GM19463 (cell line): ENCODE measurements at regions not wholly inside any gene's neighbourhood (a gene's known extent, or its start where the extent isn't known, plus 50 kb on each side); places are given as distances from the start of the nearest gene placed in this dataset.

ENCODE experiments used
- ATAC-seq: cut with Tn5 transposase; IDR thresholded peaks from one replicate; pipeline ENCODE4 v1.9.1; 2021; ENCODE audit warnings: mild to moderate bottlenecking, moderate library complexity; ENCODE audit not compliant: unreplicated experiment

DNA sequence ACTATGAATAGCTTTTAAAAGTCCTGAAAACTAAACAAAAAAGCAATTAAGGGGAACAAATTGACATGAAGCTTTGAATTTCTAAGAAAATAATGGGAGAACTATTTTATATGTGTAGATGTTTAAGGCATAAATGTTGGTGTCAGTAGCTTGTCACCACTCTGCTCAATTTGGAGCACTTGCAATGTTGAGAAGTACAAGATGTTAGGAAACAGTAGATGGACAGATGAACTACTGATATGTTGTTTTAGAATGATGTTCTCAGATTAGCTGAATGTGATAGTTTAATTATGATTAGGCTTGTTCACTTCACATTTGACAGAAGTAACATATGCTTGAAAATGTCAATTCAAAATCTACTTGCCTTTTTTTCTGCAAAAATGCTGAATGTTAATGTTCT, 525.7 kb upstream of the IGFBP7 start:
- ATAC-seq = no peak

DNA sequence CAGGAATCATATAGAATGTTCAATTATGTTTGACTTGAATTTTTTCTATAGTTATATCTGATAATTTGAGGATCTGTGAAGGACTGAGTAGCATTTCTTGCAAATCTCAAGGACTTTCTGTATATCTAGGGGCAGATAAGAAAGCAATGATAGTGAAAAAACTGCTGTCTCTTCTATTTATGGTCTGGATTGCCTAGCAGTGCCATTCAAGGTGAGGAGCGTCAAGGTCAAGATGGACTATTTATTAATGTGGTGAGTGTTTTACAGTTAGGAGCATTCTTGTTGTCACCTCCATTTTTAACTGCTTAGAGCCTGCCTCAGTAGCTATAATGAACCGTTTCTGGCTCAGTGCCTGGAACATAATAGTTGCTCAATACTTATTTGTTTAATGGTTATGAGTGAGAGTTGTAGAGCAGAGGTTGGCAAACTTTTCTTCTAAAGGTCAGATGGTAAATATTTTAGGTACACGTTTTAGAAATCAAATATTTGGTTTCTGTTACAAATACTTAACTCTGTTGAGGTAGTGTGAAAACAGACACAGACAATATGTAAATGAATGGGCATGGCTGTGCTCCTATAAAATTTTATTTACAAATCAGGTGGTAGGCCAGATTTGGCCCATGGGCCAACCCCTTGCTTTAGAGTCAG, 523.2 kb upstream of the IGFBP7 start:
- ATAC-seq = no peak

DNA sequence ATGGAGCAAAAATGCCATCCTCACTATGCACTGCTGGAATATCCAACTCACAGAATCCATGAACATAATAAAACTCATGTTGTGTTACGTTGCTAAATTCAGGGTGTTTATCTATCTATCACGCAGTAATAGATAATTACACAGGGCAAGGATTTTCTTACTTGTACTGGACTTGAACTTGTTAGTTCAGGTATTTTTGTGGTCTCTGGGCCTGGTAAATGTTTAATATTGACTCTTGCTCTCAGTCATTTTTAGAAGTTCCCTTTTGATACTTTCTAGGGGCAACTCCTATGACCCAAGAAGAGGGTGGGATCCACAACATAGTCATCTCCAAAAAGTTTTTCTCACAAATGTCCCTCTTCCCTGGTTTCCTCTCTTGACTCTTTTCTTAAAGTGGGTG, 522.4 kb upstream of the IGFBP7 start:
- ATAC-seq = no peak

DNA sequence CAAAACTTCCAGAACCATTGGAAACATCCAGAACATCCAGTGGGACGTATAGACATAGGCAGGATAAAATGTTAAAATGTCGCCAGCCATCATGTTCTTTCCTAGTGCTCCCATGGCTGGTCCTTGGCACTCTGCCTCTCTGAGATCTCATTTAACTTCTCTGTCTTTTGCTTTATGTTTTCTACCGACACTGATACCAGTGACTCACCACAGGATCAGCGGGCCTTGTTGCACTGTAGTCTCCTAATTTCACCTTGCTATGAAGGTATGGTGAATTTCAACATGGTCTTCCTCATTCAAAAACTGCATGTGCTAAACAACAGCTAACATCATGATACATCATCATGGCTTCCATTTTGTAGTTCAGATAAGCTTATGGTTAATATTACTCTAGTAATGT, 521.0 kb upstream of the IGFBP7 start:
- ATAC-seq = no peak

DNA sequence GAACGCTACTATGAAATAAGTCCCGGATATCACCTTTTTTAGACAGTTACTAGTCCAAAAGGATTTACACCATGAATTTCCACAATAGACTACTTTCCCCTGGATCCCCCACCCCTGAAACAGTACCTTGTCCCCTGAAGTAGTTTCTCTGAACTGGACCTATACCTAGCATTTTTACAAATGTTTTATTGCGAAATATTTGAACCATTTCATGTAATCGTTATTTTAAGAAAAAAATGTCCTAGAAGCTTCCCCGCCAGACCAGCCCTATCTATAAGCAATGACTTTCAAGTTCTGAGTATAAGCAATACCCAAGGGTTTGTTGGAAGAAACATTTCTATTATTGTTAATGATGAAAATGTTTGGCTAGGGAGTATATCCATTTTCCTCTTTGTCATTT, 517.8 kb upstream of the IGFBP7 start:
- ATAC-seq = no peak

DNA sequence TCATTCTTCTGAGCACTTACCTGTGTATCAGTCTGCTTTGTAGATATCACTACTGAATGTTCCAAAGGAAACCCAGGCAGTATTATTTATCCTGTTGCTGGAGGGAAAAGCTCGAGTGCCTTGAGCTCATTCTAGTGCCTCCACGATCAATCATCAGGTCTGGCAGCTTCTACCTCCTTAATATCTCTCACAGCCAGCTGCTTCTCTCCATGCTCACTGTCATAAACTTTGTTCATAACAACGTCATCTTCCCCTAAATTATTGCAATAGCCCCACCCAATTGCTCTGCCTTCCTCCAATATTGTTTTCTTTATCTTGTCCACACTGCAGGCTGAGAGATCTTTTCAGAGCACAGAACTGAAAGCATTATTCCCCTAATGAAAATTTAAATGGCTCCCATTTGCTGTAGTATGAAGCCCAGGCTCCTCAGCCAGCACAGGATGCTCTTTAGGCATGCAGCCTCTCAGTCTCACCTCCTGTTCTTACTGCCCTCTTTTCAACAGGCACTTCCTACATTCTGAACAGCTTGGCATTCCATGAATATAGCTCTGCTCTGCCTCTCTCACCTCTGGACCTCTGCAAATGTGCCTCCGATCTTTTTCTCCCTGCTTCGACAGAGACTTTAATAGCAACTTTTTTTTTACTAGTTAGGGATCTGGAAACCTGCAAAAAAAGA, 504.2 kb upstream of the IGFBP7 start:
- no peak for ATAC-seq

DNA sequence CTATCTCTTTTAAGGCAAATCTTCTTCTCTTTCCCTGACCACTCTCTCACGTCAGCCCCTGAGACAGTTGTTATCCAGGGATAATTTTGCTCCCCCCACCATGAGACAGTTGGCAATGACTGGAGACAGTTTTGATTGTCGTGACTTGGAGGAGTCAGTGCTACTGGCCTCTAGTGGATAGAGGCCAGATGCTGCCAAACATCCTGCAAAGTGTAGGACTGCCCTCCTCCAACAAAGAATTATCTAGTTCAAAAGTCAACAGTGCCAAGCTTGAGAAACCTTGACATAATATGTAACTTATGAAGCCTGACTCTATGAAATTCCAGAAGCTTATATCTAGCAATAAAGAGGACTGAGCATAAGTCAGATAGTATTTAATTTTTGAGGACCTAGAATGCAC, 502.1 kb upstream of the IGFBP7 start:
- no peak for ATAC-seq

DNA sequence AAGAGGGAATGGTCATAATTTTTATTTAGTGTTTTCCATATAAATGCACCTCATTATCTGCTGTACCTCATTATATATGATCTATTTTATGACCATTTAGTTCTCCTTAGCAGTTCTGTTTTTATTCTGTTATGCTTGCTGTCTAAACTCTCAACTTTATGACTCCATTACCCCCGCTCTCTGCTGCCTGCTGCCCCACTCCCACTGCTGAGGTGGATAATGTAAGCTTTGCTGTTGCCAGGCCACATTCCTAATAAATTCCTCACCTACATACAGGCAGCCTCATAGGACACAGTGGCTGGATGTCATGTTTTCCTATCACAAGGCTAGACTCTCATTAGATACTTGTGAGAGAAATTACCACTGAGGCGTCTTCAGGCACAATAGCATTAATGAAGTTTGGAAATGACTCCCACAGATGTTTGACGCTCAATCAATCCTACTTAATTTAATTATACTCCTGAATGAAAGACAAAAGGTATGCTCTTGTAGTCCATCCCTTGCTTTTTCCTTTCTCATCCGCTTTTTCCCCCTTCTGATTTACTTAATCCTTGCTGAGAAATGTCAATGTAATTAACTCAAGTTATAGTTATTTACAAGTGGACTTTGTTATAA, 497.5 kb upstream of the IGFBP7 start:
- ATAC-seq = no peak

DNA sequence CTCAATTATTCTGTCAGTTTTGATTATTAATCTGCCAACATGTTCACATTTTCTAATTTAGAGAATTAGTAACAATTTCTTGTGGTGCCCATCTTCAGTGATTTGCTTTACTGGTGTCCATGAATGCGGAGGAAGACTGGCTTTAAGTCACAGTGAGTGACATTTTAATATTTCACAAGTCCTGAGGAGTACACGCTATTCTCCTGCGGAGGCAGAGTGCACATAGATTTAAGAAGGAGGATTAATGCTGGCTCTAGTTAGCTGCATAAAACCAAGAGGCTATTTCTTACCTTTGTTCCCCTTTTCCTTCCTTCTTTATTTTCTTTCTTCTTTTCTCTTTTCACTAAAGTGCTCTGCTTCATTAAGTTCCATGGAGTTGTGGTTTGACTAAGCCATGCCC, 495.2 kb upstream of the IGFBP7 start:
- no peak for ATAC-seq

DNA sequence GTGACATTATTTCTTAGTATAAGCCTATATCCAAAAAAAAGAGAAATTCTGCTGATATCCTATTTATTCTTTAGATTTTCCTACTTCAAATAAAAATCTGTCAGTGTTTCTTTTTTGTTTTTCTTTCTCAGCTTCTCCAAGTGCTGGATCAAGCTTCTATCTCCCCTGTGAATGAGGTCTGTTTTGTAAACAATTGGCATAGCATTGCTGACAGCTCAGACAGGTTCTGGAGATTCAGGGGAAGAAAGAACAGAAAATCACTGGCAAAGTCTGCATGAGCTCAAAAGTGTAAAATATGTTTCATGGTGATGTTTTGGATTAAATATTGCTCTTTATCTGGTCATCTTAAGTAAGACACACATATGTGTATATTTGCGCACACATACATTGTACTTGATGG, 492.0 kb upstream of the IGFBP7 start:
- no peak for ATAC-seq

DNA sequence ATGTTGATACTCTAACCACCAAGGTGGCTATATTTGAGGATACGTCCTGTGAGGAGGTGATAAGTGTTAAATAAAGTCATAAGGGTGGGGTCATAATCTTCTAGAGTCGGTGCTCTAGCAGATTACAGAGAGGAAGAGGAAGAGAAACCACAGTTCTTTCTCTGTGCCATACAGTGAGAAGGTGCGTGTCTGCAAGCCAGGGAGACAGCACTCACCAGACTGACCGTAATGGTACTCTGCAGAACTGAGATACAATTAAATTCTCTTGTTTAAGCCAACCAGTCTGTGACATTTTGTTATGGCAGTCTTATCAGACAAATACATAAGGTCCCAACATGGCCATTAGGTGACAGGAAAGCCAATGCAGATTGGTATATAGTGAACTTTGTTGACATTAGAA, 480.9 kb upstream of the IGFBP7 start:
- no peak for ATAC-seq

DNA sequence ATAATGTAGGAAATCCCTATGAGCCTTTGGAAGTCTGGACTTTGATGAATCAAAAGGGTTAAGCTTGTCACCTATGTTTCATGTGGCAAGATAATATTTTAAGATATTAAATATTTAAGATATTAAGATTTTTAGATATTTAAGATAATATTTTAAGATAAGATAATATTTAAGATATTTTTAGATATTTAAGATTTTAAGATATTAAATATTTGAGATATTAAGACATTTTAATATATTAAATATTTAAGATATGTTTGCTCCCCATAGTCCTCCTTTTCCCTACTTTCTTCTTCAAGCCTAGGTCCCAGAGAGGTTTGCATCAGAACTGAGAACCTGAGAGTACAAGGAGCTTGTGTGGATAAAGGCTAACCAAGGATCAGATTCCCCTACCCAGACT, 478.4 kb upstream of the IGFBP7 start:
- ATAC-seq = no peak

DNA sequence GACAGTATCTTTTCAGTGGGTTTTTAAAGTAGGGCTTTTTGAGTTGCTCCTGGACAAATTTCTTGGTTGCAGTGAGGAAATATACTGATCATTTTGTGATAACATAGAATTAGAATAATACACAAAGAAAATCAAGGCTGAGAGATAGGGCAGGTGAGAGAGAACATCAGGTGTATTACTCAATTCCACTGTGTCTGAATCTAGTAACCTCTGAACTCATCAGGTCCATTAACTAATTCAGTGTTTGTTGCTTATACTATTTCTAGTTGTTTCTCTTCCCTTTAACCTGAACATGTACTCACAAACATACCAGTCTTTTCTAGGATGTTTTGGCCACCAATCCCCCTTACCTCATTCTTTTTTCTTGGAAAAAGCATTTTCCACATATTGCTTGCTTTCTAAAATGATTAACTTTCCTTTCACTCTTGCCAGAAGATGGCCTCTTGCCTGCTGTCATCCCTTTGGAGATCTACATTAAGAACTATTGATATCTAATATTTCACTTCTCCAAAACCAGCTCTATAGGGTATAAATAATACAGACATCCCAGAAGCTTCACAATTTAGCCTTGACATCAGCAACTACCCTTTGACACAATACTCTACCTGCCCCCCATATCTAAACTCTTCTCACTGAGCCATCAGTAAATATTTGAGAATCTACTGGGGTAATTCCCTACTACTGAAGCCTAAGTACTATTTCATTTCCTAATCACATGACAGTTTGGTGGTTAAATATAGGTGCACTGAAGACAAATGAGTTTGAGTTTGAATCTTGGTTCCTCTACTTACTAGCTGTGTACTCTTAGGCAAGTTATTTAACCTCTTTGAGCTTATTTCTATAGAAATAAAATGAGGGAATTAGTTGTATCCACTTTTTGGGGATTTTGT, 470.8 kb upstream of the IGFBP7 start:
- ATAC-seq = no peak

DNA sequence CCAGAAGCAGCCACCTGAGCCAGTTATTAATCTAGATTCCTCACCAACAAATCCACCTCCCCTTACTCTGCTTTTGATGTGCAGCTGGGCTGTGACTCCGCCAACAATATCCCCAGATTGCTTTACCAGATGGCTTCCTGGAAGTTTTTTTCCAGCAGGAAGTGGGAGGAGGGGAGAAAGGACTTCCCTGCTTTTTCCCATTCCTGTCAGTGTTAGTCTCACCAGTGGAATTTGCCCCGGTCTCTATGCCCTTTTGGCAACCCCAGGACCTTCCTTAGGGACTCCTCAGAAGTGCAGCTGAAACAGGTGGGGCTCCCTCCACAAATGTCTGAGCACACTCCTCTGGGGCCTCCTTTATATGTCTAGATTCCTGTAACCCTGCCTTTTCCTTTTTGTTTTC, 465.2 kb upstream of the IGFBP7 start:
- ATAC-seq = no peak

DNA sequence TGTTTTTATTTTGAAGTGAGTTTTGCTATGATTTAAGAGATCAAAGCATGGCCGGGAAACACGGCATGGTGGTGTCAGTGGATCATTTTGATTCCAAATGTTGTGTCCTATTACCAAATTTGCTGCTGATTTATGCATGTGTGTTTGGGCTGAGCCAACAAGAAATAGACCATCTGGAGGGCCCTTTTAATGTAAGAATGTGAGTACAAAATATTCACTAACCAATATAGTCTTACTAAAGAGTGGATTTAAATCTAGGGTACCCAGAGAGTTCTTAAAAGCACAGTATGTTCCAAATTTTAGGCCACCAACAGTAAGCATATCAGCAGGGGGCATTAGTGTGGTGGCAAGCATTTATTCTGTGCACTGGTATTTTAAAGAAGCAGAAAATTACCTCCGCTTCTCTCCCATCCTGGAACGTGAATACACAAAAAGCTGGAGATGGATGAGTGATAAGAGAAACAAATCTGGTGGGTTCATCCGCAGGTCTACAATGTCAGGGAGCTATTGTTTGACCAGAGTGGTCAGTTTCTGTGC, 444.4 kb upstream of the IGFBP7 start:
- no peak for ATAC-seq

DNA sequence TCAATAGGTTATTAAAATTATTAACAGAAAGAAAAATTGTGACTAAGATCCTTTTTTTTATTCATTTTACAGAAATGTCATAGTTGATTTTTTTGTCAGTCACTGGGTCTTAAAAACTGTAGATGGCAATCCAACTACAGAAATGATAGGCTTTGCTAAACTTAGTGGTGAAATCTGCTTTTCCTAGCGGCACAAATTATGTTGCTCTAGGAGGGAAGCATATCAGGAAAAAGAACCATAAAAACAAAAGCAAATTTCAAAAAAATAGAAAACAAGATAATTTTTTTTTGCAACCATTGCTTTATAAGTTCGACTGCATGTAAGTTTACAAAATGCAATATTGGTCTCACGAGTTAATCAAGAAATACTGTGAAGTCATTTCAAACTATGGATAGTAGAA, 443.5 kb upstream of the IGFBP7 start:
- ATAC-seq = no peak

DNA sequence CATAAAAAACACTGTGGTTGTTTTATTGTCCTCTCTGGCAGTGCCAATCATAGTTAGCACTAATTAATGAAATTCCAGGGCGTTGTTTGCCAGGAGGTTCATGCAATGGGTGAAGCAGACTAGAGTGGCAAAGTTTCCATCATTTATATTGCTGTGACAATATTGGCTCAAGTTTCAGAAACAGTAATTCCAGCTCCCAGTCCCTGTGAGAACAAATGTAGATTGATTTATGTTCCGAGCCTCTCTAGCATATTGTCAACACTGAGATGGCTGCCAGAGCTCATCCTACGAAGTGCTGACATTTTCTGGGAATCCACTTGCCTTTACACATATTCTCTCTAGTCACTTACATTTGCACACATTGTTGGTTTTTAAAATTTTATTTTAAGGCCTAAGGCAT, 440.0 kb upstream of the IGFBP7 start:
- ATAC-seq = no peak

DNA sequence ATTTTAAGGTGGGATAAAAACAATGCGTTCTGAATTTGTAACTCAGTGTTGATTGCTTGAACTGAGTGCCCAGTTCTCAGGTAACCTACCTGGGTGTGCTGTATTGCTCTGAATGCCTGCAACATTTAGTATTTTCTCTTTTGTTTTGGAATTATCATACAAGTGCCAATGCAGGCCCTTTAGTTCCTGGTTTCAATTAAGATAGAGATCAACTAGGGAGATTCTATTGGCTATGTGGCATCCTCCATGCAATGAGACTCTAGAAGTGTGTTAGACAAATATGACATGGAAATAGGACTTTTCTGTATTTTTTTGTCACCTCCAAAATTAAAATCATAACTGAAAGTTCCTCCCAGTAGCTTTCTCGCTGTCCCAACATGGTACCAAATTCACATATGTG, 438.7 kb upstream of the IGFBP7 start:
- ATAC-seq = no peak

DNA sequence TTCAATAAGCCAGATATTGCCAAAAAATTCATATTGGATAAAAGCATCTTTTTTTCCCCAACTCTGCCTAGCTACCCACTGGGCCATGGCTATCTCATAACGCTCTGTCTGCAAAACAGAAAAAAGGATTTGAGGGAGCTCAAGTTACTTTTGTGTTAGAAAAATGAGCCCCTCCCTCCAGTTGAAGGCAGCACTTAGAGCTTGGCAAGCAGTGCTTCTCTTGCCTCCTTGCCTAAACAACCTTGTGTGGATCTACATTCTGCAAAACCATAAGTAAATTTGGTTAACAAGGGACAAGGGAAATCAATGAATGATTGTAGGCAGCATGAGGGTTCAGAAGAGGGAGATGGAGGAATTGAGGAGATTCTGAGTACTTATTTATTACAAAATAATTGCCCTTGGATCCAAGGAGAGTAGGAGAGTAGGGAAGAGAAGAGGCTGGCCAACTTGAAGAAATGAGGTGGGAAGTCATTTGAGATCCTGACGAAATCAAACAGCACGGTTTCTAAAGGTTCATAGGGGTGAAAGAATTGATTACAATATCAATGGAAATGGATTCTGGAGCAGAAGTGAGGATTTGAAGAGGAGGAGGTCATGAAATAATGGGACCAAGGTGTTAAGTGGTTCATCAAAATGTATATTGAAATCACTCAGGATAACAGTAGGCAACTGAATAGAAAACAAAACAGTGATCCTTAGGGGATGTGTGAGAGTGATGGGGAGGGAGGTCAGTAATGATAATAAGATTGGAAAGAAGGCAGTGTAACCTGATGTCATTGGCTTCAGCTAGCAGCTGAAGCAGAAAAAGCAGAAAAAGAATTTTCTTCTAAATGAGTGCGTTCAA, 434.8 kb upstream of the IGFBP7 start:
- ATAC-seq = no peak

DNA sequence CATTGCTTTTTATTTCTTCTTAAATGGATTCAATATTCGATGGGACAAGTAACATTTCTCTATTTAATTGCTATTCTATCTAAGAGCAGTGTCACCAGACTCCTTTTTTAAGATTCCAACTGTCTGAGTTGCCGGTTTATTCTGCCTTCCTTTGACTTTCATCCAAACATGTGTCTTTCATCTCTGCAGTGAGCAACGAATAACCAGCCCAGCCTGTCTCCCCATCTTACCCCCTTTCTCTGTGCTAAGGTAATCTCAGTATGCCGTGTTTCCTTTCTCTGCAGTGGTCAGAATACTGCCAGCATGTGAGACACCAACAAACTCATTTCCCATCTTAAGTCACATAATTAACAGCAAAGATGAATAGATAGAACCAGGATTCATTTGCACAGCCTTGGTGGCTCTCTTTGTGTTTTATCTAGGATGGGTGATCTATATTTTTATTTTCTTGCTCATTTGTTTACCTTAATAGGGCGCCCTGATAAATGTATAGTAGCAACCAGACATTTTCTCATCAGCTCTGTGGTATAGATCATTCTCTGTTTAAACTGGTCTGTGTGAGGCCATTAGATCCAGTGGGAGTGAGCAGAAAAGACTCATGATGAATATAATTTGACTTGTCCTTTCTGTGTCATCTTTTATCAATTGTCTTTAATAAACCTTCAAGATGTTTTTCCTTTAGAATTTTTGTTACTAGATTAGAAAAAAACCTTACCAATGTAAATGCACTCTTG, 394.8 kb upstream of the IGFBP7 start:
- no peak for ATAC-seq
